ENCODE measurements at regions not wholly inside any gene's neighbourhood (a gene's known extent, or its start where the extent isn't known, plus 50 kb on each side); places are given as distances from the start of the nearest gene placed in this dataset.

- TF ChIP-seq CTCF (conservative IDR thresholded peaks at IDR 0.05; ENCODE audit: low read depth in 2 of 2) (no peak), ZNF462 (CRISPR knock-in tag; IDR thresholded peaks at IDR 0.05) (no peak), JUNB (IDR thresholded peaks at IDR 0.05; ENCODE audit: unreplicated experiment) (no peak)
Observed at GRCh38 chr22:47423861-47424820, 661.7 kb downstream of the TBC1D22A start (continued).

- no peak for DNase-seq (ENCODE audit: low spot score)
- no peaks in the 10 kb centered on the region for H3K4me1 Mint-ChIP-seq
- no peaks in the 10 kb centered on the region for H4K20me1 ChIP-seq (replicated peaks; ENCODE audit: insufficient read depth)
- H3K4me1 ChIP-seq (ENCODE audit: insufficient read depth) = no peaks in the 10 kb centered on the region
- H3K79me2 ChIP-seq (replicated peaks; ENCODE audit: insufficient read depth) = no peaks in the 10 kb centered on the region
- H3K9me3 Mint-ChIP-seq = peaks cover 100% of the 10 kb centered on the region
- H3K9me2 ChIP-seq (ENCODE audit: insufficient read depth) = no peaks in the 10 kb centered on the region
- no peak overlapping the region for H3K4me3 Mint-ChIP-seq
- no peak overlapping the region for H3K27ac Mint-ChIP-seq
- H3K4me2 ChIP-seq = no peak overlapping the region
- 0 out of 2 replicates have a peak, but pooled peaks cover 5% of the 10 kb centered on the region for H3K36me3 ChIP-seq (ENCODE audit: insufficient read depth)
- no peaks in the 10 kb centered on the region for H3K27me3 ChIP-seq (ENCODE audit: insufficient read depth)
- H2AFZ ChIP-seq = no peak overlapping the region
- peaks cover 57% of the 10 kb centered on the region for H3K36me3 Mint-ChIP-seq (ENCODE audit: low read depth)
- H3K27ac ChIP-seq (ENCODE audit: low read depth) = no peak overlapping the region
- ATAC-seq = no peak
- H3K4me3 ChIP-seq = no peak overlapping the region
- H3F3A ChIP-seq (replicated peaks; ENCODE audit: low read depth) = no peaks in the 10 kb centered on the region
- peaks cover 2% of the 10 kb centered on the region for H3K27me3 Mint-ChIP-seq (ENCODE audit: insufficient read depth, low read depth, poor library complexity)
- no peak for TF ChIP-seq CREB1 (CRISPR knock-in tag; IDR thresholded peaks at IDR 0.05; ENCODE audit: low read depth)
- TF ChIP-seq STAT1 (IDR thresholded peaks at IDR 0.05; ENCODE audit: unreplicated experiment) = no peak
- TF ChIP-seq ZNF114 (CRISPR knock-in tag; IDR thresholded peaks at IDR 0.05) = no peak
- no peak for TF ChIP-seq ZNF331 (CRISPR knock-in tag; IDR thresholded peaks at IDR 0.05; ENCODE audit: low read depth)
- no peak for TF ChIP-seq NANOG (IDR thresholded peaks at IDR 0.05; ENCODE audit: borderline replicate concordance)
- no peak for TF ChIP-seq ETS1 (IDR thresholded peaks at IDR 0.05)
- TF ChIP-seq CTCF (conservative IDR thresholded peaks at IDR 0.05; ENCODE audit: low read depth in 2 of 2) = no peak
Observed at GRCh38 chr22:47423266-47423665, 660.8 kb downstream of the TBC1D22A start.

Data from GM23338 (cell line).